Pancreas (tissue), 10 donors: ENCODE measurements at regions not wholly inside any gene's neighbourhood (a gene's known extent, or its start where the extent isn't known, plus 50 kb on each side); places are given as distances from the start of the nearest gene placed in this dataset.

Source experiments
- ATAC-seq, 4 donors: fragments of 200-7000 bp; cut with Tn5 transposase; one replicate each; pipeline versions ENCODE4 v1.8.0 to v1.9.1; 2020; ENCODE audit warnings: mild to moderate bottlenecking in 4 of 4, moderate library complexity in 4 of 4
- DNase-seq, 6 donors: peaks; one replicate each; pipeline ENCODE4 v3.0.0-alpha.2; 2020
- FAIRE-seq: peaks from 2 replicates; lab custom pipeline; 2012; peaks lifted over from hg19 to GRCh38; lab: Jason Lieb, UNC
- H3K27ac ChIP-seq, 4 donors: fragments of 200-600 bp; sonication (generic); 1 replicate in 3 of 4; 2 replicates in 1 of 4; pipeline versions ENCODE4 v1.5.0 to v1.8.0; 2020
- H3K27me3 ChIP-seq, 4 donors: fragments of 200-600 bp; one replicate each; pipeline ENCODE4 v1.8.0; 2021
- H3K36me3 ChIP-seq, 3 donors: fragments of 200-600 bp; sonication (generic) in 1 of 3; one replicate each; pipeline versions ENCODE4 v1.5.0 to v1.8.0; 2020 to 2021
- H3K4me1 ChIP-seq, 3 donors: fragments of 200-600 bp; one replicate each; pipeline ENCODE4 v1.8.0; 2021
- H3K4me3 ChIP-seq, 4 donors: fragments of 200-600 bp; sonication (generic) in 2 of 4; one replicate each; pipeline versions ENCODE4 v1.5.0 to v1.8.0; 2020 to 2021
- H3K9me3 ChIP-seq, 4 donors: fragments of 200-600 bp; one replicate each; pipeline ENCODE4 v1.8.0; 2021
- WGBS, 2 donors: extraction: QIAGEN DNeasy Blood & Tissue Kit; methylation state at CpG; one replicate each; pipeline ENCODE4 v1.1.7; 2013; 5-methylcytosine and 5-hydroxymethylcytosine counted together
- intact Hi-C, 3 donors: fragments of 100-400 bp; cut with DNase I; formaldehyde crosslinking; loops; one replicate each; pipeline versions ENCODE4 v1.11.1 to v1.14.2; 2022
- TF ChIP-seq, protein P1 (sequence below), 4 donors: fragments of 200-600 bp; sonication (generic) in 3 of 4; IDR thresholded peaks; one replicate each; pipeline versions ENCODE4 v1.5.0 to v1.8.0; 2021; ENCODE audit warnings: antibody characterized with exemption in 4 of 4
- donor health status: healthy with polysubstance abuse.
- donor health status: DM: no; HTN: no; CAD: no; lungs with moderate emphysema.
- donor health status: DM: no; HTN: no; CAD: no.
- donor health status: control.
- donor health status: control.
- donor health status: Bipolar disorder and iron deficiency.
- donor health status: DM: yes; HTN: yes; CAD: no.
- donor health status: DM: no; HTN: no; CAD: no.
- donor health status: DM: no; HTN: no; CAD: no.
- donor health status: DM: yes; HTN: yes; CAD: no.

DNA sequence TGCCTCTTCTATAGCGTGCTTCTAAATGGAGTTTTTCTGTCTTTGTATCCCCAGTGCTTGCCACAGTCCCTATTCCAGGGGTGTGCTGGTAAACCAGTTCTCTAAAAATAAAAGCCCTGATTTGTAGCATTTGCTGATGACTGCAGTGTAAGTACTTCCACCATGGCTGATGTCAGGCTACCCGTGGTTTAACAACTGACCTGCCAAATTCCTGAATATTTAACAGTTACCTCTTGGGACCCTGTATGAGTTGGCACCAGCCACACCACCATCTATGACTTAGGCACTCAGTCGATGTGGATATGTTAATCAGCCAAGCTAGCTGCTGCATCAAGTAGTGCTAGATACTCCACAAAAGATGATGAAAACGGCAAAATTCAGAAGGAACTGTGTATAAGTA, 94.0 kb upstream of the MTNR1B start:
- DNase-seq: no peak
- WGBS, 2 donors: 67 to 76% methylated on average over 4 of the region's 4 CpGs
- H3K4me1 ChIP-seq: no peaks in the 10 kb centered on the region
- no peaks in the 10 kb centered on the region for H3K36me3 ChIP-seq
- ATAC-seq: no peak
- no peak overlapping the region for H3K4me3 ChIP-seq
- H3K27me3 ChIP-seq: no peaks in the 10 kb centered on the region
- H3K27ac ChIP-seq: no peak overlapping the region
- FAIRE-seq: no peak
- H3K9me3 ChIP-seq: no peaks in the 10 kb centered on the region
- intact Hi-C loops: no loop called here
- TF ChIP-seq, protein P1, sequence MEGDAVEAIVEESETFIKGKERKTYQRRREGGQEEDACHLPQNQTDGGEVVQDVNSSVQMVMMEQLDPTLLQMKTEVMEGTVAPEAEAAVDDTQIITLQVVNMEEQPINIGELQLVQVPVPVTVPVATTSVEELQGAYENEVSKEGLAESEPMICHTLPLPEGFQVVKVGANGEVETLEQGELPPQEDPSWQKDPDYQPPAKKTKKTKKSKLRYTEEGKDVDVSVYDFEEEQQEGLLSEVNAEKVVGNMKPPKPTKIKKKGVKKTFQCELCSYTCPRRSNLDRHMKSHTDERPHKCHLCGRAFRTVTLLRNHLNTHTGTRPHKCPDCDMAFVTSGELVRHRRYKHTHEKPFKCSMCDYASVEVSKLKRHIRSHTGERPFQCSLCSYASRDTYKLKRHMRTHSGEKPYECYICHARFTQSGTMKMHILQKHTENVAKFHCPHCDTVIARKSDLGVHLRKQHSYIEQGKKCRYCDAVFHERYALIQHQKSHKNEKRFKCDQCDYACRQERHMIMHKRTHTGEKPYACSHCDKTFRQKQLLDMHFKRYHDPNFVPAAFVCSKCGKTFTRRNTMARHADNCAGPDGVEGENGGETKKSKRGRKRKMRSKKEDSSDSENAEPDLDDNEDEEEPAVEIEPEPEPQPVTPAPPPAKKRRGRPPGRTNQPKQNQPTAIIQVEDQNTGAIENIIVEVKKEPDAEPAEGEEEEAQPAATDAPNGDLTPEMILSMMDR (IDR thresholded peaks at IDR 0.05): no peak

DNA sequence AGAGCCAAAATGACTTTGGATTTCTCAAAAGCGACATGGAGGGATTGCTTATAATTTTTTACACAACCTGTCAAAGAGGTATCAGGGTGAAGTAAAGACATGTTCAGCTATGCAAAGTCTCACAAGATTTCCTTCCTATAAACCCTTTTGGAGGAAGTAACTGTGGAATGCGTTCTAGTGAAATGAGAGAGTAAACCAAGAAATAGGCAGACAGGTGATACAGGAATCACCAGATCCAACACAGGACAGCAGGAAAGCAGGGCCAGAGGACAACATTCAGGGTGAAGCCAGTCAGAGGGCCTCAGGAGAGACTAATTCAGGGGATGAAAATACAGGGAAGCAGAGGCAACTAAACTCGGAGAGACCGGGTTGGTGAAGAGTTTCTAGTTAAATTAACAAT, 90.4 kb upstream of the MTNR1B start:
- Histone ChIP-seq H3K27me3 (no peaks in the 10 kb centered on the region), H3K27ac (no peak overlapping the region), H3K9me3 (no peaks in the 10 kb centered on the region), H3K4me3 (no peak overlapping the region), H3K4me1 (no peaks in the 10 kb centered on the region), H3K36me3 (no peaks in the 10 kb centered on the region)
- TF ChIP-seq, protein P1 (IDR thresholded peaks at IDR 0.05): no peak
- ATAC-seq (no peak), FAIRE-seq (no peak), DNase-seq (no peak)
- 45 to 53% methylated on average over 4 of the region's 4 CpGs for WGBS, 2 donors
- intact Hi-C loops: no loop called here

DNA sequence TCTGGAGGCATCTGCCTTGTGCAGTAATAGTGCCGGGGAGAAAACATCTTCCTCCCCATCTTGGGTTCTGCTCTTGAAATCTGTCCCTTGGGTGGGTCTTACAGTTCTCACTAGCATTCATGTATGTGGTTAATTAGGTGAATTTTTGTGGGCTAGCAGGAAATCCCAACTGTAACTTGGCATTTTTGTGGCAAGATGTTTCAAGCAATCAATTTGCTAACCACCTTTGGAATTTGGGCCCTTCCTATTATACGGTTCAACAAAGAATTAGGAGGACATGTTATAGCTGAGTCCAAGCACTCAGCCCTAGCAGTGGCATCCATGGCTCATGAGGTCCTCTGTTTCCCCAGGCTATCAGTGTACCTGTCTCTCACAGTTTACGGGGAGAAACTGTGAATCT, 89.1 kb upstream of the MTNR1B start:
- no peak for ATAC-seq
- FAIRE-seq: no peak
- no peak for DNase-seq
- H3K27ac ChIP-seq: no peak overlapping the region
- intact Hi-C loops: no loop called here
- TF ChIP-seq, protein P1 (IDR thresholded peaks at IDR 0.05): no peak
- no peaks in the 10 kb centered on the region for H3K9me3 ChIP-seq
- H3K36me3 ChIP-seq: no peaks in the 10 kb centered on the region
- no peak overlapping the region for H3K4me3 ChIP-seq
- no peaks in the 10 kb centered on the region for H3K27me3 ChIP-seq
- H3K4me1 ChIP-seq: no peaks in the 10 kb centered on the region
- 87 to 92% methylated on average over 3 of the region's 3 CpGs for WGBS, 2 donors

DNA sequence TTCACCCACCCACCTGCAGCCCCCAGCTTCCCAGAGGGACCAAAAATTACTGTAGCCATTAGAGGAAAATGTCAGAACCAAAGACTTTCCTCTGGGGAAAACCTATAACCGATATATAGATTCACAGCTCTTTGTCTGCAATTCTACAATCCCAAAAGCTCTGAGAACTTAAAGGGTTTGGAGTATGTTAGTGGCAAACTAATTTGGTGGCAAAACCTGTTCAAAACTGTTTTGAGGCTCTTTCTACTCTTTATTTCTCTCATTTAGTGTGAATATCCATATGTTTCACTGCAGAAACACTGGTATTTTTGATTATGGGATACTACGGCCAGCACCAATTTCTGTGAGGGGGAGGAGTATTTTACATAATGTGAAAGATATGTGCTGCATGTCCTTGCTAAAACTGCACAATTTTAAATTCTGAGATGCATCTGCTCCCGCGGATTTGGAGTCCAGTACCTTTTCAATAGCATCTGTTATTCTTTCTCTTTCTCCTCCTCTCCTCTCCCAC, 87.5 kb upstream of the MTNR1B start:
- no peak for FAIRE-seq
- intact Hi-C loops: no loop called here
- WGBS, 2 donors: 84 to 90% methylated on average over 4 of the region's 4 CpGs
- H3K27me3 ChIP-seq: no peaks in the 10 kb centered on the region
- no peak overlapping the region for H3K27ac ChIP-seq
- ATAC-seq: no peak
- no peaks in the 10 kb centered on the region for H3K4me1 ChIP-seq
- TF ChIP-seq, protein P1 (IDR thresholded peaks at IDR 0.05): no peak
- no peak for DNase-seq
- no peaks in the 10 kb centered on the region for H3K36me3 ChIP-seq
- no peaks in the 10 kb centered on the region for H3K9me3 ChIP-seq
- H3K4me3 ChIP-seq: no peak overlapping the region

DNA sequence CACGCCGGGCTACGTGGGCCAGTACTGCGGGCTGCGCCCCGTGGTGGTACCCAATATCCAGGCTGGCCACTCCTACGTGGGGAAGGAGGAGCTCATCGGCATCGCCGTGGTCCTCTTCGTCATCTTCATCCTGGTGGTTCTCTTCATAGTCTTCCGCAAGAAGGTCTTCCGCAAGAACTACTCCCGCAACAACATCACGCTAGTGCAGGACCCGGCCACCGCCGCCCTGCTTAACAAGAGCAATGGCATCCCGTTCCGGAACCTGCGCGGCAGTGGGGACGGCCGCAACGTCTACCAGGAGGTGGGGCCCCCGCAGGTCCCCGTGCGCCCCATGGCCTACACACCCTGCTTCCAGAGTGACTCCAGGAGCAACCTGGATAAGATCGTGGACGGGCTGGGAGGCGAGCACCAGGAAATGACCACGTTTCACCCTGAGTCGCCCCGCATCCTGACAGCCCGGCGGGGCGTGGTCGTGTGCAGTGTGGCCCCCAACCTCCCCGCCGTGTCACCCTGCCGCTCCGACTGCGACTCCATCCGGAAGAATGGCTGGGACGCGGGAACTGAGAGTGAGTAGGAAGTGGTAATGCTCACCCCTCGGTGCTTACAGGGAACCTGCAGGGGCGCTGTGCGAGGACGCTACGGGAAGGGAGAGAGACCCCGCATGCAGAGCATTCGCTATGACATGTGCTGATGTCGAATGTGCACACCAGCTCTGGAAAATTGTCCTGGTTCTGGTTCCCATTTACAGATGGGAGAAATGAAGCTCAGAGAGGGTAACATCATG, 86.4 kb upstream of the MTNR1B start:
- H3K27ac ChIP-seq: no peak overlapping the region
- H3K4me1 ChIP-seq: no peaks in the 10 kb centered on the region
- no peak for FAIRE-seq
- H3K9me3 ChIP-seq: no peaks in the 10 kb centered on the region
- WGBS, 2 donors: 83 to 92% methylated on average over 54 of the region's 54 CpGs
- H3K36me3 ChIP-seq: no peaks in the 10 kb centered on the region
- no peaks in the 10 kb centered on the region for H3K27me3 ChIP-seq
- intact Hi-C loops: no loop called here
- no peak overlapping the region for H3K4me3 ChIP-seq
- DNase-seq: peak in 1 of 6 donors; percentile 56
- TF ChIP-seq, protein P1 (IDR thresholded peaks at IDR 0.05): no peak
- no peak for ATAC-seq
